PC-9 (cell line): ENCODE measurements at regions not wholly inside any gene's neighbourhood (a gene's known extent, or its start where the extent isn't known, plus 50 kb on each side); places are given as distances from the start of the nearest gene placed in this dataset.

Experiments
- EZH2 ChIP-seq: fragments of 200-600 bp; sonication (generic); IDR thresholded peaks from 2 replicates; pipeline ENCODE4 v1.8.0; 2017; ENCODE audit warnings: antibody characterized with exemption, low read depth
- TF ChIP-seq, protein P1 (sequence below): fragments of 200-600 bp; sonication (generic); conservative IDR thresholded peaks from 2 replicates; pipeline ENCODE4 v1.6.1; 2017; ENCODE audit warnings: mixed run types, antibody characterized with exemption, mild to moderate bottlenecking, moderate library complexity

DNA sequence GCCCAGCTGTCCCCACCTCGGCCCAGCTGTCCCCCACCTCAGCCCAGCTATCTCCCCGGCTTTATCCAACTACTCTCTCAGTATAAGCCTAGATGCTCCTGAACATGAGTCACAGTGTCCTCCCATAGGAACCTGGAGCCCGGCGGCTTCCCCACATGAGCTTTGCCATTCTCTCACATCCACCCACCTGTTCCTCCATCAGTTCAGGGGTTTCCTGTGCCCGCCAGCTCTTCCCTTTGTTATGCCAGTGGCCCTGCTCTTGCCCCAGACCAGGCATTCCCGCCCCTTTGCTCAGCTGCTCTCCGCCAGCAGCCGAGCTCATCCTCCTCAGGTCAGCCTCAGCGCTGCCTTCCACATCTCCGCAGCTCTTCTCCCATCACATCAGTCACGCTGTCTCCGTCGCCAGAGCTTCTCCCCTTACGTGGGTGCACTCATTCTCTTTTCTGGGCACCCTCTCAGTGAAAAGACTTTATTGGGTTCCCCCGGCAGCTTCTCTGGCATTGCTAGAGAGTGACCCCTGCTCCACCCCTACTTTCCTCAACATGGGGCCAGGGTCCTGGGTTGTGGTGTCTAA lies 89.5 kb upstream of the CSF3R start:
- no peak for TF ChIP-seq EZH2
- TF ChIP-seq, protein P1, sequence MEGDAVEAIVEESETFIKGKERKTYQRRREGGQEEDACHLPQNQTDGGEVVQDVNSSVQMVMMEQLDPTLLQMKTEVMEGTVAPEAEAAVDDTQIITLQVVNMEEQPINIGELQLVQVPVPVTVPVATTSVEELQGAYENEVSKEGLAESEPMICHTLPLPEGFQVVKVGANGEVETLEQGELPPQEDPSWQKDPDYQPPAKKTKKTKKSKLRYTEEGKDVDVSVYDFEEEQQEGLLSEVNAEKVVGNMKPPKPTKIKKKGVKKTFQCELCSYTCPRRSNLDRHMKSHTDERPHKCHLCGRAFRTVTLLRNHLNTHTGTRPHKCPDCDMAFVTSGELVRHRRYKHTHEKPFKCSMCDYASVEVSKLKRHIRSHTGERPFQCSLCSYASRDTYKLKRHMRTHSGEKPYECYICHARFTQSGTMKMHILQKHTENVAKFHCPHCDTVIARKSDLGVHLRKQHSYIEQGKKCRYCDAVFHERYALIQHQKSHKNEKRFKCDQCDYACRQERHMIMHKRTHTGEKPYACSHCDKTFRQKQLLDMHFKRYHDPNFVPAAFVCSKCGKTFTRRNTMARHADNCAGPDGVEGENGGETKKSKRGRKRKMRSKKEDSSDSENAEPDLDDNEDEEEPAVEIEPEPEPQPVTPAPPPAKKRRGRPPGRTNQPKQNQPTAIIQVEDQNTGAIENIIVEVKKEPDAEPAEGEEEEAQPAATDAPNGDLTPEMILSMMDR = no peak
